K562 (cell line): ENCODE measurements at regions not wholly inside any gene's neighbourhood (a gene's known extent, or its start where the extent isn't known, plus 50 kb on each side); places are given as distances from the start of the nearest gene placed in this dataset.

Experiments
- ATAC-seq: fragments of 200-7000 bp; cut with Tn5 transposase; 3 replicates; pipeline ENCODE4 v1.9.1; 2020; ENCODE audit warnings: moderate library complexity
- BruUV-seq: library from RNA; stranded (reverse); fragments of 400-500 nt; replicated peaks from 2 replicates; lab custom pipeline; 2021; lab: Mats Ljungman, UMichigan
- CTCF ChIA-PET: fragments of 300-600 bp; formaldehyde crosslinking; extraction: SDS; loops from one replicate; lab custom pipeline; 2021; ENCODE audit warnings: low intra/inter-chr PET ratio; lab: Yijun Ruan, JAX
- POLR2A ChIA-PET: fragments of 300-600, 350-650 bp; sonication (Branson Sonifier 250); formaldehyde crosslinking; extraction: SDS; loops from one replicate; lab custom pipeline; 2021; ENCODE audit warnings: antibody characterized with exemption, inconsistent platforms; lab: Yijun Ruan, JAX
- DNase-seq, 4 experiments: peaks; one replicate each; pipeline versions ENCODE4 v3.0.0 to v3.0.0-alpha.2; 2011 to 2018; ENCODE audit warnings: low spot score in 3 of 4, mixed read lengths in 3 of 4; ENCODE audit errors: extremely low read depth in 1 of 4
- FAIRE-seq: peaks from 2 replicates; lab custom pipeline; 2011; peaks lifted over from hg19 to GRCh38; lab: Jason Lieb, UNC
- H2AFZ ChIP-seq: 2 replicates; pipeline ENCODE4 v1.6.0; 2011; ENCODE audit warnings: low read depth, low read length, control low read depth, inconsistent platforms
- H3K27ac ChIP-seq: fragments of 200-600 bp; 3 replicates; pipeline ENCODE4 v1.8.0; 2011; ENCODE audit warnings: low read depth, mild to moderate bottlenecking, control low read depth, inconsistent platforms, low read length, moderate library complexity, mixed read lengths; ENCODE audit errors: extremely low read depth
- H3K27me3 ChIP-seq, 2 experiments: fragments of 300-600 bp in 1 of 2; 2 replicates in 1 of 2; 3 replicates in 1 of 2; pipeline versions ENCODE4 v1.6.0 to v1.8.0; 2011; ENCODE audit warnings: inconsistent platforms in 2 of 2, low read length in 2 of 2, mild to moderate bottlenecking in 1 of 2, mixed read lengths in 1 of 2, moderate library complexity in 1 of 2; ENCODE audit not compliant: control insufficient read depth in 2 of 2, insufficient read depth in 2 of 2
- H3K36me3 ChIP-seq: fragments of 300-600 bp; 3 replicates; pipeline ENCODE4 v1.8.0; 2011; ENCODE audit warnings: mild to moderate bottlenecking, low read length, inconsistent platforms; ENCODE audit not compliant: control insufficient read depth, insufficient read depth
- H3K4me1 ChIP-seq, 2 experiments: fragments of 200-600 bp in 1 of 2; replicated peaks in 1 of 2; 2 replicates in 1 of 2; 3 replicates in 1 of 2; pipeline versions ENCODE4 v1.5.1 to v1.8.0; 2011; ENCODE audit warnings: inconsistent platforms in 2 of 2, low read length in 2 of 2, mild to moderate bottlenecking in 1 of 2, mixed read lengths in 1 of 2, moderate library complexity in 1 of 2; ENCODE audit not compliant: control insufficient read depth in 2 of 2, insufficient read depth in 2 of 2
- H3K4me2 ChIP-seq: 2 replicates; pipeline ENCODE4 v1.6.1; 2011; ENCODE audit warnings: low read length, control low read depth, inconsistent platforms, mixed read lengths; ENCODE audit not compliant: insufficient read depth
- H3K4me3 ChIP-seq: fragments of 200-600 bp; sonication (generic), shearing (Covaris generic); 2 replicates; pipeline ENCODE4 v1.5.1; 2016; ENCODE audit warnings: control low read depth, inconsistent platforms
- H3K79me2 ChIP-seq: fragments of 200-600 bp; 3 replicates; pipeline ENCODE4 v1.8.0; 2011; ENCODE audit warnings: low read length, inconsistent platforms; ENCODE audit not compliant: control insufficient read depth, insufficient read depth
- H3K9ac ChIP-seq, 2 experiments: 2 replicates each; pipeline versions ENCODE4 v1.6.0 to v1.6.1; 2011; ENCODE audit warnings: low read depth in 2 of 2, low read length in 2 of 2, control low read depth in 1 of 2, inconsistent platforms in 1 of 2, mild to moderate bottlenecking in 1 of 2, mixed read lengths in 1 of 2; ENCODE audit not compliant: insufficient read depth in 1 of 2
- H3K9me1 ChIP-seq: one replicate; pipeline ENCODE4 v1.6.0; 2011; ENCODE audit warnings: inconsistent platforms, mild to moderate bottlenecking, low read length, moderate library complexity; ENCODE audit not compliant: control insufficient read depth, insufficient read depth
- H3K9me3 ChIP-seq: replicated peaks from 2 replicates; pipeline ENCODE4 v1.5.1; 2011; ENCODE audit warnings: low read depth, low read length, inconsistent platforms; ENCODE audit not compliant: control insufficient read depth, insufficient read depth
- H4K20me1 ChIP-seq: replicated peaks from 2 replicates; pipeline ENCODE4 v1.6.1; 2011; ENCODE audit warnings: low read length, inconsistent platforms, mixed read lengths; ENCODE audit not compliant: control insufficient read depth, insufficient read depth
- ARID2 ChIP-seq: fragments of 450-650 bp; IDR thresholded peaks from 2 replicates; pipeline ENCODE4 v1.6.1; 2017; ENCODE audit warnings: antibody characterized with exemption, mild to moderate bottlenecking
- ARNT ChIP-seq, 2 experiments: fragments of 450-650 bp; IDR thresholded peaks; 2 replicates each; pipeline ENCODE4 v1.6.1; 2016; ENCODE audit warnings: mild to moderate bottlenecking in 1 of 2
- E2F3 ChIP-seq: fragments of 250-450 bp; sonication (Bioruptor Pico); IDR thresholded peaks from 2 replicates; pipeline ENCODE4 v1.4.0; 2020; ENCODE audit warnings: mild to moderate bottlenecking
- ELF2 ChIP-seq: fragments of 250-450 bp; sonication (Bioruptor Pico); IDR thresholded peaks from 2 replicates; pipeline ENCODE4 v1.5.0; 2021; ENCODE audit warnings: mild to moderate bottlenecking
- ELF4 ChIP-seq: fragments of 450-650 bp; formaldehyde crosslinking; IDR thresholded peaks from 2 replicates; pipeline ENCODE4 v1.4.0; 2022; ENCODE audit warnings: missing genetic modification characterization
- FOXJ3 ChIP-seq: sonication (generic); formaldehyde crosslinking; IDR thresholded peaks from 2 replicates; pipeline ENCODE4 v1.4.0; 2020; ENCODE audit warnings: mild to moderate bottlenecking, missing genetic modification reagents
- FOXK1 ChIP-seq: sonication (generic); formaldehyde crosslinking; IDR thresholded peaks from 2 replicates; pipeline ENCODE4 v1.8.0; 2022; ENCODE audit warnings: missing genetic modification reagents, mild to moderate bottlenecking, borderline replicate concordance
- MYNN ChIP-seq, 2 experiments: sonication (generic); formaldehyde crosslinking in 1 of 2; IDR thresholded peaks; 2 replicates each; pipeline versions ENCODE4 v1.5.0 to v1.6.1; 2016 to 2020; ENCODE audit warnings: antibody characterized with exemption in 1 of 2, missing genetic modification reagents in 1 of 2
- NFE2L1 ChIP-seq: fragments of 450-650 bp; IDR thresholded peaks from 2 replicates; pipeline ENCODE4 v1.6.1; 2016; ENCODE audit warnings: missing genetic modification characterization, low read depth, mild to moderate bottlenecking, missing compliant biosample characterization, moderate library complexity, borderline replicate concordance
- NR2C1 ChIP-seq, 2 experiments: fragments of 450-650 bp; IDR thresholded peaks; 2 replicates each; pipeline ENCODE4 v1.6.1; 2017; ENCODE audit warnings: mild to moderate bottlenecking in 2 of 2, antibody characterized with exemption in 1 of 2, inconsistent platforms in 1 of 2, missing compliant biosample characterization in 1 of 2, missing genetic modification characterization in 1 of 2
- TSC22D4 ChIP-seq: fragments of 450-650 bp; IDR thresholded peaks from 2 replicates; pipeline ENCODE4 v1.6.1; 2016; ENCODE audit warnings: missing genetic modification characterization, missing biosample characterization, control low read depth
- ZNF253 ChIP-seq: fragments of 250-450 bp; sonication (Bioruptor Pico); conservative IDR thresholded peaks from 2 replicates; pipeline ENCODE4 v1.6.1; 2021; ENCODE audit warnings: mild to moderate bottlenecking
- ZNF436 ChIP-seq: fragments of 250-450, 450-650 bp; sonication (Bioruptor Pico); formaldehyde crosslinking; IDR thresholded peaks from 2 replicates; pipeline ENCODE4 v1.7.0; 2020; ENCODE audit warnings: mild to moderate bottlenecking
- ZNF561 ChIP-seq: fragments of 450-650 bp; formaldehyde crosslinking; conservative IDR thresholded peaks from 2 replicates; pipeline ENCODE4 v1.4.0; 2020; ENCODE audit warnings: mild to moderate bottlenecking, moderate library complexity
- ZNF695 ChIP-seq: fragments of 450-650 bp; formaldehyde crosslinking; IDR thresholded peaks from 2 replicates; pipeline ENCODE4 v1.4.0; 2020; ENCODE audit warnings: mild to moderate bottlenecking, moderate library complexity
- ZNF696 ChIP-seq: fragments of 250-450 bp; sonication (Bioruptor Pico); conservative IDR thresholded peaks from 2 replicates; pipeline ENCODE4 v1.4.0; 2020; ENCODE audit warnings: mild to moderate bottlenecking, moderate library complexity
- WGBS: fragments of 100-300 bp; shearing (Covaris generic); methylation state at CpG from one replicate; pipeline ENCODE4 v1.1.6; 2016; ENCODE audit warnings: low coverage, mixed read lengths; ENCODE audit not compliant: insufficient coverage; ENCODE audit errors: missing lambda C conversion rate; 5-methylcytosine and 5-hydroxymethylcytosine counted together
- in situ Hi-C: fragments of 300-500 bp; cut with MboI; formaldehyde crosslinking; loops from 4 replicates; pipeline ENCODE4 v1.15.0; 2018; ENCODE audit warnings: inconsistent platforms, mixed read lengths
- intact Hi-C: fragments of 100-400 bp; cut with micrococcal nuclease; formaldehyde crosslinking; loops from 2 replicates; pipeline ENCODE4 v1.14.2; 2022
- TF ChIP-seq, protein P1 (sequence below): fragments of 450-650 bp; formaldehyde crosslinking; IDR thresholded peaks from 2 replicates; pipeline ENCODE4 v1.4.0; 2022; ENCODE audit warnings: missing genetic modification characterization
- TF ChIP-seq, protein P2 (sequence below), 2 experiments: fragments of 250-450 bp in 1 of 2; fragments of 450-650 bp in 1 of 2; sonication (Bioruptor Pico) in 1 of 2; IDR thresholded peaks; 2 replicates each; pipeline versions ENCODE4 v1.6.1 to v1.8.0; 2016 to 2021; ENCODE audit warnings: mild to moderate bottlenecking in 2 of 2, moderate library complexity in 2 of 2, missing compliant biosample characterization in 1 of 2, missing genetic modification characterization in 1 of 2
- TF ChIP-seq, protein P3 (sequence below): fragments of 200-800 bp; sonication (Bioruptor generic); IDR thresholded peaks from 2 replicates; pipeline ENCODE4 v1.6.1; 2017; ENCODE audit warnings: missing genetic modification characterization, missing compliant biosample characterization

DNA sequence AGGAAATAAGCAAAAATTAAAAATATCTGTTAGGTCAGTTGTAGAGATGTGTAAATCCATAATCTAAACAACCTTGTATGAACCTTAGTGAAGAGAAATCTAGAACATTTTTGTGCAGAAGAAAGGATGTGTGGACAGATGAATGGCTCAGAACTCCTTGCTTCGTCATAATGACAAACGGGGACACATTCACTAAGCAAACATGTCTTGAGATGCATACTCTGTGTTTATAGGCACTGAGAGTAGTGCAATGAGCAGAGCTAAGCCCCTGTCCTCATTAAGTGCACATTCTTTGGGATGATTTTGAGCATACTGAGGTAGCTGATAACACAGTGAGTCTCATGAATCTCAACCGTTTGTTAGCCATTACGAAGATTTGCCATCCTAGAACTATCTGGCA lies 360.6 kb upstream of the ANKRD30A start:
- FAIRE-seq (no peak), DNase-seq (no peak), ATAC-seq (no peak)
- no peaks in the 10 kb centered on the region for H3K36me3 ChIP-seq
- 0% methylated on average over 4 of the region's 4 CpGs for WGBS
- no peaks in the 10 kb centered on the region for H3K27me3 ChIP-seq
- TF ChIP-seq ZNF253 (CRISPR knock-in tag) (no peak), FOXK1 (no peak), ARID2 (no peak), NFE2L1 (tag) (no peak), E2F3 (CRISPR knock-in tag) (no peak), ZNF436 (no peak), ELF4 (no peak), MYNN (IDR thresholded peaks at IDR 0.05) (no peak), MYNN (CRISPR knock-in tag; IDR thresholded peaks at IDR 0.05) (no peak), ZNF561 (CRISPR knock-in tag) (no peak), TSC22D4 (tag) (no peak), ZNF696 (CRISPR knock-in tag) (no peak), ZNF695 (CRISPR knock-in tag) (no peak), ELF2 (CRISPR knock-in tag) (no peak), NR2C1 (IDR thresholded peaks at IDR 0.05) (no peak), NR2C1 (tag; IDR thresholded peaks at IDR 0.05) (no peak), FOXJ3 (no peak), ARNT (IDR thresholded peaks at IDR 0.05) (no peak)
- TF ChIP-seq, protein P1, sequence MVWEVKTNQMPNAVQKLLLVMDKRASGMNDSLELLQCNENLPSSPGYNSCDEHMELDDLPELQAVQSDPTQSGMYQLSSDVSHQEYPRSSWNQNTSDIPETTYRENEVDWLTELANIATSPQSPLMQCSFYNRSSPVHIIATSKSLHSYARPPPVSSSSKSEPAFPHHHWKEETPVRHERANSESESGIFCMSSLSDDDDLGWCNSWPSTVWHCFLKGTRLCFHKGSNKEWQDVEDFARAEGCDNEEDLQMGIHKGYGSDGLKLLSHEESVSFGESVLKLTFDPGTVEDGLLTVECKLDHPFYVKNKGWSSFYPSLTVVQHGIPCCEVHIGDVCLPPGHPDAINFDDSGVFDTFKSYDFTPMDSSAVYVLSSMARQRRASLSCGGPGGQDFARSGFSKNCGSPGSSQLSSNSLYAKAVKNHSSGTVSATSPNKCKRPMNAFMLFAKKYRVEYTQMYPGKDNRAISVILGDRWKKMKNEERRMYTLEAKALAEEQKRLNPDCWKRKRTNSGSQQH: no peak
- TF ChIP-seq, protein P2, sequence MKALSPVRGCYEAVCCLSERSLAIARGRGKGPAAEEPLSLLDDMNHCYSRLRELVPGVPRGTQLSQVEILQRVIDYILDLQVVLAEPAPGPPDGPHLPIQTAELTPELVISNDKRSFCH (CRISPR knock-in tag; IDR thresholded peaks at IDR 0.05): no peak
- TF ChIP-seq, protein P2 (tag; IDR thresholded peaks at IDR 0.05): no peak
- TF ChIP-seq, protein P3, sequence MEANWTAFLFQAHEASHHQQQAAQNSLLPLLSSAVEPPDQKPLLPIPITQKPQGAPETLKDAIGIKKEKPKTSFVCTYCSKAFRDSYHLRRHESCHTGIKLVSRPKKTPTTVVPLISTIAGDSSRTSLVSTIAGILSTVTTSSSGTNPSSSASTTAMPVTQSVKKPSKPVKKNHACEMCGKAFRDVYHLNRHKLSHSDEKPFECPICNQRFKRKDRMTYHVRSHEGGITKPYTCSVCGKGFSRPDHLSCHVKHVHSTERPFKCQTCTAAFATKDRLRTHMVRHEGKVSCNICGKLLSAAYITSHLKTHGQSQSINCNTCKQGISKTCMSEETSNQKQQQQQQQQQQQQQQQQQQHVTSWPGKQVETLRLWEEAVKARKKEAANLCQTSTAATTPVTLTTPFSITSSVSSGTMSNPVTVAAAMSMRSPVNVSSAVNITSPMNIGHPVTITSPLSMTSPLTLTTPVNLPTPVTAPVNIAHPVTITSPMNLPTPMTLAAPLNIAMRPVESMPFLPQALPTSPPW (CRISPR knock-in tag): no peak
- ChIA-PET CTCF (no interaction called here), POLR2A (no interaction called here)
- H3K79me2 ChIP-seq: no peaks in the 10 kb centered on the region
- H4K20me1 ChIP-seq: no peaks in the 10 kb centered on the region
- no peak overlapping the region for H3K27ac ChIP-seq
- H3K9ac ChIP-seq: no peak overlapping the region
- in situ Hi-C loops (no loop called here), intact Hi-C loops (no loop called here)
- H3K4me2 ChIP-seq: no peak overlapping the region
- no peaks in the 10 kb centered on the region for H3K9me3 ChIP-seq
- H3K4me1 ChIP-seq: no peaks in the 10 kb centered on the region
- no TSS peak for BruUV-seq
- H3K9me1 ChIP-seq: no peaks in the 10 kb centered on the region
- no peak overlapping the region for H3K4me3 ChIP-seq
- H2AFZ ChIP-seq: no peak overlapping the region
